Stimulated activated CD4-positive, alpha-beta T cell treated with anti-CD3 and anti-CD28 coated beads, Interleukin-1b, Interleukin-23, amount 100 ng/mL, for 48 hours (primary cell): ENCODE measurements at regions not wholly inside any gene's neighbourhood (a gene's known extent, or its start where the extent isn't known, plus 50 kb on each side); places are given as distances from the start of the nearest gene placed in this dataset.

Source experiments
- DNase-seq: peaks from one replicate; pipeline ENCODE4 v3.0.0-alpha.2; 2020

- DNase-seq: no peak
Observed at GRCh38 chr6:129967427-129967826, 51.0 kb upstream of the L3MBTL3 start.

- no peak for DNase-seq
Observed at GRCh38 chr6:129966125-129966524, 52.3 kb upstream of the L3MBTL3 start.

- DNase-seq: no peak
Observed at GRCh38 chr6:129965096-129965495, 53.3 kb upstream of the L3MBTL3 start.

- no peak for DNase-seq
Observed at GRCh38 chr6:129959358-129959930, 58.9 kb upstream of the L3MBTL3 start.

- no peak for DNase-seq
Observed at GRCh38 chr6:129957941-129958898, 60.2 kb upstream of the L3MBTL3 start.

- no peak for DNase-seq
Observed at GRCh38 chr6:129955584-129955983, 62.8 kb upstream of the L3MBTL3 start.

GRCh38 chr6:129954749-129955431 is 63.5 kb upstream of the L3MBTL3 start:
- DNase-seq: no peak

- no peak for DNase-seq
Observed at GRCh38 chr6:129947797-129948196, 70.6 kb upstream of the L3MBTL3 start.

GRCh38 chr6:129946439-129947140 is 71.8 kb upstream of the L3MBTL3 start:
- no peak for DNase-seq

GRCh38 chr6:129943637-129944271 is 74.6 kb upstream of the L3MBTL3 start:
- DNase-seq: no peak

GRCh38 chr6:129940454-129941195 is 77.8 kb upstream of the L3MBTL3 start:
- no peak for DNase-seq

- no peak for DNase-seq
Observed at GRCh38 chr6:129938249-129939020, 77.3 kb upstream of the TMEM244 start.

GRCh38 chr6:129936329-129937165 is 75.4 kb upstream of the TMEM244 start:
- peak; percentile 11 for DNase-seq

- DNase-seq: no peak
Observed at GRCh38 chr6:129932321-129932720, 71.2 kb upstream of the TMEM244 start.

GRCh38 chr6:129929433-129929832 is 68.3 kb upstream of the TMEM244 start:
- DNase-seq: no peak

- DNase-seq: no peak
Observed at GRCh38 chr6:129923530-129924250, 62.6 kb upstream of the TMEM244 start.

- DNase-seq: no peak
Observed at GRCh38 chr6:129921169-129921817, 60.2 kb upstream of the TMEM244 start.

- DNase-seq: no peak
Observed at GRCh38 chr6:129920103-129920798, 59.1 kb upstream of the TMEM244 start.
